HG03175 (cell line): ENCODE measurements at regions not wholly inside any gene's neighbourhood (a gene's known extent, or its start where the extent isn't known, plus 50 kb on each side); places are given as distances from the start of the nearest gene placed in this dataset.

Source experiments
- ATAC-seq: cut with Tn5 transposase; IDR thresholded peaks from one replicate; pipeline ENCODE4 v1.9.1; 2021; ENCODE audit warnings: mild to moderate bottlenecking, moderate library complexity; ENCODE audit not compliant: unreplicated experiment

DNA sequence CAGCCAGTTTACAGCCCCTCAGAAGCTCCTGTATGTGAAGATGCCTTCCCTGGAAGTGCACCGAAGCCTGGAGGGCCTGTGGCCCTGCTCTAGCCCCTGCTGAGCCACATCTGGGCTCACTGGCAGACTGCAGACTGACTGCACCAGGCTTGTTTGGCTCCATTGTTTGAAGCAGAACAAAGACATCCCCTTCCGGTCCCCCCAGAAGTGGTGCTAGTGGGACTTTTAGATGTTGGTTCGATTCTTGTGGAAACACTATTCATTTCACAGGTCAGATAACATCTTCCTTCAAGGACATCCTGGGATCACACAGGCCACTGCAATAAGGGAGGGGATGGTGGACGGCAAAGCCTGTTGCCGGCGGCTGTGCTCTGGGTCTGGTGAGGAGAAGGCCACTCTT lies 57.8 kb upstream of the CBLN2 start:
- ATAC-seq: no peak

DNA sequence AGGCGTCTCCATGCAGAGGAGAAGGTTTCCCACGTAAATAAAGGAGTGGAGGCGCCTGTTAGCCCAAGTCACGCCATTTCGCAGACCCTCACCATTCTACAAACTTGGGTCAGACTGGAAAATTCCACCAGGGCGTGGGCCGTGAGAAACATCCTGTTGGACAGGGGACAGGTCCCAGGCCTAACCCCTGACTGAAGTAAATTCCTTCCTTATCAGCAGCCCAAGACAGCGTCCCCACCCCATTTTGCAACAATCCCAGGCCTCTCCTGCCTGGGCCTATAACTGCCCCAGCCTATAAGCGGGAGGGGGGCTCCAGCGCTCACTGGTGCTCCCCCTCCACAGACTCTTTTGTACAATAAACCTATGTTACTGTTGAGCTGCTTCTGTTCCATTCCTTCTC lies 57.3 kb upstream of the CBLN2 start:
- no peak for ATAC-seq
